ENCODE measurements at regions not wholly inside any gene's neighbourhood (a gene's known extent, or its start where the extent isn't known, plus 50 kb on each side); places are given as distances from the start of the nearest gene placed in this dataset.

DNA sequence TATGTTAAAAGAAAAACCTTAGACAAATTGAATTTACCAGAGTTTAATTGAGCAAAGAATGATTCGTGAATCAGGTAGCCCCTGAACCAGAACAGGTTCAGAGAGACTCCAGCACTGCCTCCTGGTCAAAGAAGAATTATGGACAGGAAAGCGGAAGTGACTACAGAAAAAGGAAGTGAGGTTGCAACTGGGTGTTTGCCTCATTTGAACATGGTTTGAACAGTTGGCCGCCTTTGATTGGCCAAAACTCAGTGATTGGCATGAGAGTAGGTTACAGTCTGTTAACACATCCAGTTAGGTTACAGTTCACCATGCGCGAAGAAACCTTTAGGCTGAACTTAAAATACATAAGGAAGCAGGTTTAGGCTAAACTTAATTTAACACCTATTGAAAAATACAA, 248.8 kb downstream of the TFAP2A start:
- TF ChIP-seq, protein P1, sequence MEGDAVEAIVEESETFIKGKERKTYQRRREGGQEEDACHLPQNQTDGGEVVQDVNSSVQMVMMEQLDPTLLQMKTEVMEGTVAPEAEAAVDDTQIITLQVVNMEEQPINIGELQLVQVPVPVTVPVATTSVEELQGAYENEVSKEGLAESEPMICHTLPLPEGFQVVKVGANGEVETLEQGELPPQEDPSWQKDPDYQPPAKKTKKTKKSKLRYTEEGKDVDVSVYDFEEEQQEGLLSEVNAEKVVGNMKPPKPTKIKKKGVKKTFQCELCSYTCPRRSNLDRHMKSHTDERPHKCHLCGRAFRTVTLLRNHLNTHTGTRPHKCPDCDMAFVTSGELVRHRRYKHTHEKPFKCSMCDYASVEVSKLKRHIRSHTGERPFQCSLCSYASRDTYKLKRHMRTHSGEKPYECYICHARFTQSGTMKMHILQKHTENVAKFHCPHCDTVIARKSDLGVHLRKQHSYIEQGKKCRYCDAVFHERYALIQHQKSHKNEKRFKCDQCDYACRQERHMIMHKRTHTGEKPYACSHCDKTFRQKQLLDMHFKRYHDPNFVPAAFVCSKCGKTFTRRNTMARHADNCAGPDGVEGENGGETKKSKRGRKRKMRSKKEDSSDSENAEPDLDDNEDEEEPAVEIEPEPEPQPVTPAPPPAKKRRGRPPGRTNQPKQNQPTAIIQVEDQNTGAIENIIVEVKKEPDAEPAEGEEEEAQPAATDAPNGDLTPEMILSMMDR (IDR thresholded peaks at IDR 0.05; ENCODE audit: borderline replicate concordance, insufficient read depth, low read depth, low read length): no peak
- no peak overlapping the region for H3K4me3 ChIP-seq (ENCODE audit: low read depth, low read length)

DNA sequence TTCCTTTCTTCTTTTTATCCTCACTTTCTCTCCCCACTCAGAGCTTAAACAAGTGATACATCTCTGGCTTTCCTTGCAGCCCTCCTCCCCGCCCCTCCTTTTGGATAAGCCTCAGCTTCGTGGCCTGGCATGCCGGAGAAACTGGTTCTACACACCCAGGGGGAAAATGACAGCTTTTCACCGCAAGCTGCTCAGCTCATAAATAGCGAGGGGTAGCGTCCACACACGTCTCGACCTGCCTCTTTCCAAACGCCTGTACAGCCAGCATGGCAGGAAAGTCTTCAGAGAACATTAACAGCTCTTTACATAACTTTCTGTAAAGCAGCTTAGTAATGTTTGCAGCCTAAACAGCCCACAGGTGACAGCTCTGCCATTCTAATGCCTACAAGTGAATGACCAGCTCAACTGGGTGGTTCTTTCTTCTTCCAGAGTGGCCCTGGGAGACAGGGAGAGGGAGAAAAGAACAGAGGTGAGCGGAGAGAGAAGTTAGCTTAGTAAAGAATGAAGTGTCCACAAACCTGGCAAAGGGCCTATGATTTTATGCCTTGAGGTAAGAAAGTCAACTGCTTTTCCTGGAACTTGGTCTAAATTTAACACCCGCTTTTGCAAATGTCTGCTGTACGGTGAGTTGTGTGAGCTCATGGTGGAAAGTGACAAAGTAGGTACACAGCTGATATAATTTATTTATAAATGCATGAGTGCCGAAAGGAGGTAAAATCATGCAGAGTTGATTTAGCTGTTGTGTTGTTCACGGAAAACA, 251.5 kb downstream of the TFAP2A start:
- no peak overlapping the region for H3K4me3 ChIP-seq (ENCODE audit: low read depth, low read length)

DNA sequence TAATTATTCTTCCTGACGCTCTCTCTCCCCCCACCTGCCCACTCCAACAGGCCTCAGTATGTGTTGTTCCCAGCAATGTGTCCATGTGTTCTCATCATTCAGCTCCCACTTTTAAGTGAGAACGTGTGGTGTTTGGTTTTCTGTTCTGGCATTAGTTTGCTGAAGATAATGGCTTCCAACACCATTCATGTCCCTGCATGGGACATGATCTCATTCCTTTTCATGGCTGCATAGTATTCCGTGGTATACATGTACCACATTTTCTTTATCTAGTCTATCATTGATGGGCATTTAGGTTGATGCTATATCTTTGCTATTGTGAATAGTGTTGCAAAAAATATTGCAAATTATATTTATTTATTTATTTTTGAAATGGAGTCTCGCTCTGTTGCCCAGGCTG, 258.0 kb downstream of the TFAP2A start:
- H3K4me3 ChIP-seq (ENCODE audit: low read depth, low read length): no peak overlapping the region
- TF ChIP-seq, protein P1 (IDR thresholded peaks at IDR 0.05; ENCODE audit: borderline replicate concordance, insufficient read depth, low read depth, low read length): no peak

More for the DNA sequence above, 251.5 kb downstream of the TFAP2A start:
- TF ChIP-seq, protein P1 (IDR thresholded peaks at IDR 0.05; ENCODE audit: borderline replicate concordance, insufficient read depth, low read depth, low read length): no peak

DNA sequence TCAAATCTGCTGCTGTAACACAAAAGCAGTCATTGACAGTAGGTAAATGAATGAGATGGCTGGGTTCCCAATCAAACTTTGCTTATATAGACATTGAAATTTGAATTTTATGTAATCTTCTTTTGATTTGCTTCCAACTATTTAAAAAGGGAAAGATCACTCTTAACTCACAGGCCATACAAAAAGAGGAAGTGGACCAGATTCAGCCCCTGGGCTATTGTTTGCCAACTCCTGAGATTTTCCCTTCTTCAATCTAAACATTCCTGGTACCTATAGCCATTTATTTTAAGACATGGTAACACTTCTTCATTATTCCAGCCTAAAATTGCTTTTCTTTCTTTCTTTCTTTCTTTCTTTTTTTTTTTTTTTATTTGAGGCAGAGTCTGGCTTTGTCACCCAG, 260.6 kb downstream of the TFAP2A start:
- TF ChIP-seq, protein P1 (IDR thresholded peaks at IDR 0.05; ENCODE audit: borderline replicate concordance, insufficient read depth, low read depth, low read length): no peak

DNA sequence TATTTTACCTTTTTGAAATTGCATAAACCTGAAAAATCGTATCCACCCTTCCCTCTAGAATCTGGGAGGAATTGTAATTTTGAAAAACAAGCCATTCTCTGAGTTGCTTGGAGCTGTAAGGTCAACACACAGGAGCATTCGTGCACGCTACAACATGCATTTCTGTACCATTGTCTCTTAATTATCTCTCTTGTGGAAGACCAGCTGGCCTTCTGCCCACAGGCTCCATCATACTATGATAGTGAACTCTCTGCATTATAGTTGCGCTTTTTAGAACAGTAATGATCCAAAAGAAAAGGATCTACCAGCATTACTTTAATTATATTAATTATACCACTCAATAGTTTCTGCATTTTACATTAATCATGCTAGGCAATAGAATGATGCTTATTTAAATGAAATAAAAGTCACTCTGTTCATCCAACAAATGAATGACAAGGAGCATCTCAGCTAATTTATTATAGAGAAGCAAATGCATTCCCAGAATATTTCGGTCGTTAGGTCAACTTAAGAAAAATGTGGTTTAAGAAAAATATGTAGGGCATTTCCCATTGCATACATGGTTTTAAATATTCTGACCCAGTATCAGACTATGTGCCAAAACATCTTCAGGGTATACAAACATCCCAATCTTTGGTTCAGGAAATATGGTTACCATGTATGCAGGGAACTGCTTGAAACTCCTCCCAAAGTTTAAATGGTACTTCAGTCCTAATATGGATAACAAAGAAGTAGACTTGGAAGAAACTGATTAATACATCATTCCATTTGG, 263.5 kb downstream of the TFAP2A start:
- no peak overlapping the region for H3K4me3 ChIP-seq (ENCODE audit: low read depth, low read length)
- TF ChIP-seq, protein P1 (IDR thresholded peaks at IDR 0.05; ENCODE audit: borderline replicate concordance, insufficient read depth, low read depth, low read length): no peak

More for the DNA sequence above, 260.6 kb downstream of the TFAP2A start:
- no peak overlapping the region for H3K4me3 ChIP-seq (ENCODE audit: low read depth, low read length)

DNA sequence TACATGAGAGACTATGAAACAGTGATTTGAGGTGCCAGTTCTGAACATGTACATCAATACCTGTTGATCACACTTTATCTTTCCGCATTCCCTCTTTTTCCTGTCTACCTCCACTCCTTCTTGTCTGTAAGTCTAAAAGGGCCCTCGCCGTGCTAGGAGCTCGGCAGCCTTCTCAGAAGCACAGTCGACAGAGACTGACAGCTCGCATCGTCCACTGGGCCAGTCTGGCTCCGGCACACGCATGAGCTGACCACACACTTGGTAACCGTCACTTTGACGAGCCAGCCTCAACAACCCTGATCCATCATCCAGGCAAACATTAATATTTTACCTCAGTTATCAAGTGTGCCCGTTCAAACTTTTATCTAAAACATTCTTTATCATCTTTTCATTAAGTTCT, 265.3 kb downstream of the TFAP2A start:
- TF ChIP-seq, protein P1 (IDR thresholded peaks at IDR 0.05; ENCODE audit: borderline replicate concordance, insufficient read depth, low read depth, low read length): no peak
- H3K4me3 ChIP-seq (ENCODE audit: low read depth, low read length): no peak overlapping the region
